GM12872 (cell line): ENCODE measurements at regions not wholly inside any gene's neighbourhood (a gene's known extent, or its start where the extent isn't known, plus 50 kb on each side); places are given as distances from the start of the nearest gene placed in this dataset.

Experiments used
- CTCF ChIP-seq: IDR thresholded peaks from 3 replicates; pipeline ENCODE4 v1.5.1; 2011; ENCODE audit warnings: low read depth, mild to moderate bottlenecking, low read length, moderate library complexity; ENCODE audit not compliant: insufficient read depth

GRCh38 chr10:111656066-111656465, 527.5 kb downstream of the GPAM start:
- TF ChIP-seq CTCF, result no peak

GRCh38 chr10:111677759-111678158, 505.8 kb downstream of the GPAM start:
- TF ChIP-seq CTCF, result no peak

GRCh38 chr10:111686796-111687195, 496.8 kb downstream of the GPAM start:
- no peak for TF ChIP-seq CTCF

GRCh38 chr10:111698711-111699110, 484.9 kb downstream of the GPAM start:
- no peak for TF ChIP-seq CTCF

- no peak for TF ChIP-seq CTCF
These were observed 479.6 kb downstream of the GPAM start for GRCh38 chr10:111703986-111704385.

- TF ChIP-seq CTCF, result no peak
These were observed 478.5 kb downstream of the GPAM start for GRCh38 chr10:111705021-111705420.

GRCh38 chr10:111706331-111706730, 477.2 kb downstream of the GPAM start:
- TF ChIP-seq CTCF, result no peak

GRCh38 chr10:111707076-111707475, 476.5 kb downstream of the GPAM start:
- TF ChIP-seq CTCF, result no peak
